Endodermal cell (in vitro differentiated cells): ENCODE measurements at regions not wholly inside any gene's neighbourhood (a gene's known extent, or its start where the extent isn't known, plus 50 kb on each side); places are given as distances from the start of the nearest gene placed in this dataset.

Experiments used
- DNase-seq: peaks from one replicate; pipeline ENCODE4 v3.0.0-alpha.2; 2017
- H3K27ac ChIP-seq: 2 replicates; pipeline ENCODE4 v1.5.1; 2013; ENCODE audit warnings: mild to moderate bottlenecking, low read depth, low read length, moderate library complexity
- H3K27me3 ChIP-seq: 2 replicates; pipeline ENCODE4 v1.6.1; 2013; ENCODE audit warnings: mild to moderate bottlenecking, low read length, moderate library complexity; ENCODE audit not compliant: insufficient read depth, control insufficient read depth, poor library complexity, severe bottlenecking
- H3K36me3 ChIP-seq: 2 replicates; pipeline ENCODE4 v1.7.0; 2013; ENCODE audit warnings: mild to moderate bottlenecking, low read length, moderate library complexity; ENCODE audit not compliant: control insufficient read depth, insufficient read depth
- H3K4me1 ChIP-seq: one replicate; pipeline ENCODE4 v1.7.0; 2013; ENCODE audit warnings: low read length; ENCODE audit not compliant: control insufficient read depth, insufficient read depth
- H3K4me3 ChIP-seq: 2 replicates; pipeline ENCODE4 v1.5.1; 2013; ENCODE audit warnings: mild to moderate bottlenecking, low read length, moderate library complexity
- H3K9ac ChIP-seq: 2 replicates; pipeline ENCODE4 v1.6.1; 2013; ENCODE audit warnings: mild to moderate bottlenecking, low read length, moderate library complexity; ENCODE audit not compliant: poor library complexity, severe bottlenecking; ENCODE audit errors: extremely low read depth
- H3K9me3 ChIP-seq: 2 replicates; pipeline ENCODE4 v1.6.1; 2013; ENCODE audit warnings: mild to moderate bottlenecking, low read length, moderate library complexity; ENCODE audit not compliant: control insufficient read depth
- H3K27ac Mint-ChIP-seq: 2 replicates; pipeline ENCODE4 v1.8.0; 2020; ENCODE audit warnings: mixed read lengths
- H3K27me3 Mint-ChIP-seq: 2 replicates; pipeline ENCODE4 v1.8.0; 2021; ENCODE audit warnings: mild to moderate bottlenecking, mixed read lengths; ENCODE audit not compliant: insufficient read depth
- H3K36me3 Mint-ChIP-seq: 2 replicates; pipeline ENCODE4 v1.8.0; 2020; ENCODE audit warnings: low read depth, mixed read lengths
- H3K4me1 Mint-ChIP-seq: 2 replicates; pipeline ENCODE4 v1.8.0; 2020; ENCODE audit warnings: mixed read lengths
- H3K4me3 Mint-ChIP-seq: 2 replicates; pipeline ENCODE4 v1.8.0; 2020; ENCODE audit warnings: mild to moderate bottlenecking, moderate library complexity, mixed read lengths
- H3K9me3 Mint-ChIP-seq: 2 replicates; pipeline ENCODE4 v1.8.0; 2020; ENCODE audit warnings: mild to moderate bottlenecking, mixed read lengths
- CTCF ChIP-seq: fragments of 200-600 bp; sonication (generic); conservative IDR thresholded peaks from 2 replicates; pipeline ENCODE4 v1.5.0; 2021; ENCODE audit warnings: antibody characterized with exemption, mild to moderate bottlenecking
- WGBS, 2 experiments: methylation state at CpG; one replicate each; pipeline versions ENCODE4 v1.1.5 to v1.1.7; 2013; ENCODE audit warnings: missing lambda C conversion rate in 2 of 2, mixed read lengths in 1 of 2; ENCODE audit not compliant: insufficient coverage in 1 of 2, insufficient read length in 1 of 2; 5-methylcytosine and 5-hydroxymethylcytosine counted together

GRCh38 chrX:94645726-94646125 is 971.7 kb downstream of the FAM133A start:
- H3K4me1 ChIP-seq: no peaks in the 10 kb centered on the region
- no peaks in the 10 kb centered on the region for H3K27me3 Mint-ChIP-seq
- TF ChIP-seq CTCF: no peak
- no peak overlapping the region for H3K27ac Mint-ChIP-seq
- H3K27ac ChIP-seq: no peak overlapping the region
- peaks cover 5% of the 10 kb centered on the region for H3K9me3 Mint-ChIP-seq
- H3K4me3 ChIP-seq: no peak overlapping the region
- H3K36me3 Mint-ChIP-seq: peaks cover 17% of the 10 kb centered on the region
- no peak for DNase-seq
- H3K27me3 ChIP-seq: no peaks in the 10 kb centered on the region
- peaks cover 4% of the 10 kb centered on the region for H3K4me1 Mint-ChIP-seq
- no peak overlapping the region for H3K9ac ChIP-seq
- H3K36me3 ChIP-seq: no peaks in the 10 kb centered on the region
- H3K4me3 Mint-ChIP-seq: no peak overlapping the region
- no peaks in the 10 kb centered on the region for H3K9me3 ChIP-seq
- WGBS, 2 experiments: 92 to 100% methylated on average over 1 of the region's 2 CpGs

DNA sequence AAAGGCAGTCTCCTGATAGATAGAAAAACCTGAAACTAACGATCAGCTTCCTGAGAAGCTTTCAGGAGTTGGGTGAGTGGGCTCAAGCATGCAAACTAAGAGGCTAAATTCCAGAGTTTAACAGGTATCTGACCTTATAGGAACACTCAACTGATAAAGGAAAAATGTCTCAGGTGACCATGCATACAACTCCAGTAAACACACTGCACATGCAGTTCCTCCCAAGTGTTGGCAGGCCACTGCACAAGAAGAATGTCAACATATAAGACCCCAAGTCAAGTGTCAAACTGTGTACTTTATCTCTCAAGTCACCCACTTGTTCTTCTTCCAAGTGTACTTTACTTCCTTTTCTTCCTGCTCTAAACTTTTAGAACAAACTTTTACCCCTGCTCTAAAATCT is 981.2 kb downstream of the FAM133A start:
- H3K36me3 Mint-ChIP-seq: peaks cover 43% of the 10 kb centered on the region

DNA sequence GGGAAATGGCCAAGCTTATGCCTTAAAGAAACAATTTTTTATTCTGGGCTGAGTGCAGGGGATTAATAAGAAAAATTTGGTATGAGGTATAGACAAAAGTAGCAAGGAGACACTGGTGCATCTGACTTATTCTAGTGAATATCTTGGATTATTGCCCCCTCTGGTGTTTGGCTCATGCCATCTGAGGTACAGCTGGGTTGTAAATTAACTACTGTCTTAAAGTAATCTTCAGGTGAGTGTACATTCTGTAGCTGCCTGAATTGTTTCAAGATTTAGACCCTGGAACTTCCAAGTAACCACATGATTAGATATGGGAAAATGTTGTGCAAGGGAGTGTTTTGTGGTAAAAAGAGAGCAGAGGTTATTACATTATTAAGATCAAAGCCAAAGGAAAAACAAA is 988.7 kb downstream of the FAM133A start:
- Histone ChIP-seq H3K4me1 (no peaks in the 10 kb centered on the region), H3K9me3 (no peaks in the 10 kb centered on the region), H3K27me3 (no peaks in the 10 kb centered on the region), H3K9ac (no peak overlapping the region), H3K27ac (no peak overlapping the region), H3K4me3 (no peak overlapping the region), H3K36me3 (no peaks in the 10 kb centered on the region)
- H3K9me3 Mint-ChIP-seq: peaks cover 29% of the 10 kb centered on the region
- H3K36me3 Mint-ChIP-seq: peaks cover 42% of the 10 kb centered on the region
- TF ChIP-seq CTCF: peak; percentile 63
- H3K27me3 Mint-ChIP-seq: no peaks in the 10 kb centered on the region
- H3K4me3 Mint-ChIP-seq: no peak overlapping the region
- H3K27ac Mint-ChIP-seq: no peak overlapping the region
- DNase-seq: no peak
- peaks cover 3% of the 10 kb centered on the region for H3K4me1 Mint-ChIP-seq

More for the DNA sequence above, 981.2 kb downstream of the FAM133A start:
- Mint-ChIP-seq H3K4me3 (no peak overlapping the region), H3K4me1 (peaks cover 5% of the 10 kb centered on the region), H3K27me3 (no peaks in the 10 kb centered on the region), H3K27ac (no peak overlapping the region), H3K9me3 (peaks cover 21% of the 10 kb centered on the region)
- H3K36me3 ChIP-seq: no peaks in the 10 kb centered on the region
- no peak overlapping the region for H3K9ac ChIP-seq
- WGBS, 2 experiments: 93% methylated on average over 1 of the region's 1 CpG; no CpG with 5 or more reads in 1 of the 2 experiments
- H3K27ac ChIP-seq: no peak overlapping the region
- no peak for DNase-seq
- no peaks in the 10 kb centered on the region for H3K4me1 ChIP-seq
- H3K4me3 ChIP-seq: no peak overlapping the region
- TF ChIP-seq CTCF: no peak
- no peaks in the 10 kb centered on the region for H3K9me3 ChIP-seq
- H3K27me3 ChIP-seq: no peaks in the 10 kb centered on the region
